WTC11 (cell line): ENCODE measurements at regions not wholly inside any gene's neighbourhood (a gene's known extent, or its start where the extent isn't known, plus 50 kb on each side); places are given as distances from the start of the nearest gene placed in this dataset.

Experiments
- ATAC-seq: fragments of 200-7000 bp; cut with Tn5 transposase; 2 replicates; pipeline ENCODE4 v1.10.0; 2021; ENCODE audit warnings: mild to moderate bottlenecking, moderate library complexity
- CTCF ChIA-PET: fragments of 300-600 bp; sonication (Branson Sonifier 250); formaldehyde crosslinking; loops from one replicate; lab custom pipeline; 2021; ENCODE audit warnings: antibody characterized with exemption; lab: Charles Lee
- POLR2A ChIA-PET: fragments of 350-600 bp; sonication (Branson Sonifier 250); formaldehyde crosslinking; loops from one replicate; lab custom pipeline; 2021; ENCODE audit warnings: antibody characterized with exemption; lab: Charles Lee
- DNase-seq: peaks from one replicate; pipeline ENCODE4 v3.0.0; 2021; ENCODE audit warnings: low spot score
- H3K27ac Mint-ChIP-seq: 2 replicates; pipeline ENCODE4 v1.8.0; 2021; ENCODE audit warnings: mixed read lengths
- H3K27me3 Mint-ChIP-seq: 2 replicates; pipeline ENCODE4 v1.8.0; 2021; ENCODE audit warnings: low read depth, mild to moderate bottlenecking, moderate library complexity, mixed read lengths
- H3K36me3 Mint-ChIP-seq: 2 replicates; pipeline ENCODE4 v1.8.0; 2021; ENCODE audit warnings: mixed read lengths
- H3K4me1 Mint-ChIP-seq: 2 replicates; pipeline ENCODE4 v1.8.0; 2022; ENCODE audit warnings: mixed read lengths
- H3K4me3 Mint-ChIP-seq: 2 replicates; pipeline ENCODE4 v1.8.0; 2021; ENCODE audit warnings: mild to moderate bottlenecking, moderate library complexity, mixed read lengths
- H3K9me3 Mint-ChIP-seq: 2 replicates; pipeline ENCODE4 v1.8.0; 2021; ENCODE audit warnings: mixed read lengths
- CREM ChIP-seq: sonication (generic); formaldehyde crosslinking; IDR thresholded peaks from 2 replicates; pipeline ENCODE4 v1.8.1; 2022; ENCODE audit warnings: mild to moderate bottlenecking, missing genetic modification reagents, moderate library complexity
- ELF4 ChIP-seq: sonication (generic); formaldehyde crosslinking; IDR thresholded peaks from 2 replicates; pipeline ENCODE4 v1.8.1; 2022; ENCODE audit warnings: low read depth, mild to moderate bottlenecking, moderate library complexity, missing genetic modification reagents
- ESRRA ChIP-seq: sonication (generic); formaldehyde crosslinking; IDR thresholded peaks from 2 replicates; pipeline ENCODE4 v1.8.1; 2022; ENCODE audit warnings: mild to moderate bottlenecking, missing genetic modification reagents, borderline replicate concordance
- ETV6 ChIP-seq: sonication (generic); formaldehyde crosslinking; IDR thresholded peaks from 2 replicates; pipeline ENCODE4 v1.8.1; 2022; ENCODE audit warnings: mild to moderate bottlenecking, missing genetic modification reagents
- FOXK1 ChIP-seq: sonication (generic); formaldehyde crosslinking; IDR thresholded peaks from 2 replicates; pipeline ENCODE4 v1.8.0; 2022; ENCODE audit warnings: mild to moderate bottlenecking, moderate library complexity, missing genetic modification reagents
- FOXP1 ChIP-seq: sonication (generic); formaldehyde crosslinking; IDR thresholded peaks from 2 replicates; pipeline ENCODE4 v1.8.0; 2022; ENCODE audit warnings: missing genetic modification reagents, mild to moderate bottlenecking, moderate library complexity, borderline replicate concordance
- GABPB1 ChIP-seq: sonication (generic); formaldehyde crosslinking; IDR thresholded peaks from 2 replicates; pipeline ENCODE4 v1.8.1; 2023; ENCODE audit warnings: mild to moderate bottlenecking, missing genetic modification reagents
- MXD4 ChIP-seq: fragments of 250-450 bp; sonication (Bioruptor Pico); IDR thresholded peaks from 2 replicates; pipeline ENCODE4 v1.8.0; 2021; ENCODE audit warnings: mild to moderate bottlenecking, moderate library complexity, borderline replicate concordance
- PRRX2 ChIP-seq: fragments of 250-450 bp; sonication (Bioruptor Pico); IDR thresholded peaks from 2 replicates; pipeline ENCODE4 v1.8.0; 2021; ENCODE audit warnings: mild to moderate bottlenecking
- TEAD4 ChIP-seq: sonication (generic); formaldehyde crosslinking; IDR thresholded peaks from 2 replicates; pipeline ENCODE4 v1.8.0; 2022; ENCODE audit warnings: mild to moderate bottlenecking, missing genetic modification reagents
- ZNF396 ChIP-seq: fragments of 250-450 bp; sonication (Bioruptor Pico); IDR thresholded peaks from 2 replicates; pipeline ENCODE4 v1.8.0; 2021; ENCODE audit warnings: mild to moderate bottlenecking, moderate library complexity, borderline replicate concordance
- ZNF416 ChIP-seq: fragments of 250-450 bp; sonication (Bioruptor Pico); IDR thresholded peaks from 2 replicates; pipeline ENCODE4 v1.9.0; 2021; ENCODE audit warnings: mild to moderate bottlenecking, inconsistent platforms
- TF ChIP-seq, protein P1 (sequence below): sonication (generic); formaldehyde crosslinking; IDR thresholded peaks from 2 replicates; pipeline ENCODE4 v1.8.1; 2022; ENCODE audit warnings: missing genetic modification reagents, borderline replicate concordance
- TF ChIP-seq, protein P2 (sequence below): sonication (generic); formaldehyde crosslinking; IDR thresholded peaks from 2 replicates; pipeline ENCODE4 v1.8.0; 2022; ENCODE audit warnings: mild to moderate bottlenecking, missing genetic modification reagents
- TF ChIP-seq, protein P3 (sequence below): sonication (generic); formaldehyde crosslinking; IDR thresholded peaks from 2 replicates; pipeline ENCODE4 v1.8.0; 2022; ENCODE audit warnings: missing genetic modification reagents
- TF ChIP-seq, protein P4 (sequence below): fragments of 250-450 bp; sonication (Bioruptor Pico); conservative IDR thresholded peaks from 2 replicates; pipeline ENCODE4 v1.9.0; 2021; ENCODE audit warnings: mild to moderate bottlenecking
- TF ChIP-seq, protein P5 (sequence below): sonication (generic); formaldehyde crosslinking; IDR thresholded peaks from 2 replicates; pipeline ENCODE4 v1.8.1; 2023; ENCODE audit warnings: mild to moderate bottlenecking, missing genetic modification reagents
- TF ChIP-seq, protein P6 (sequence below): sonication (generic); formaldehyde crosslinking; IDR thresholded peaks from 2 replicates; pipeline ENCODE4 v1.8.0; 2022; ENCODE audit warnings: mild to moderate bottlenecking, missing genetic modification reagents
- TF ChIP-seq, protein P7 (sequence below): sonication (generic); formaldehyde crosslinking; IDR thresholded peaks from 2 replicates; pipeline ENCODE4 v1.8.1; 2023; ENCODE audit warnings: mild to moderate bottlenecking, moderate library complexity, missing genetic modification reagents
- TF ChIP-seq, protein P8 (sequence below): sonication (generic); formaldehyde crosslinking; IDR thresholded peaks from 2 replicates; pipeline ENCODE4 v1.8.1; 2023; ENCODE audit warnings: mild to moderate bottlenecking, missing genetic modification reagents

DNA sequence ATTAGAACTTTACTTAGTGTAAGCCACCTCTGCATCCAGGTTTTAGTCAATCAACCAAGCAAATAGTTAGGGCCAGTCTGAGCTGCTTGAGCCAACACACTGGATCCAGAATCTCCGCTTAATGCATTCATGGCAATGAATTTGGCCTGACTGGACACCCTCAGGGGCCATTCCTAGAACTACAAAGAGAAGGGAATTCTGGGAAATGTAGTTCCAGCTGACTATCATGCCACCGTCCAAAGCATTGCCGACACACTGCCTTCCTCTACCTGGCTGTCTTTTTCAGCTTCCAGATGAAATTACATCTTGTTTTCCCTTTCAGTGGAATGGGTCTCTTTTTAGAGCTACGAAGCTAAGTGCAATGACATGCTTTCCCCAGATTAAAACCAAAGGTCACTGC, 163.0 kb upstream of the IGSF21 start:
- ATAC-seq = peak; percentile 60
- no peaks in the 10 kb centered on the region for H3K36me3 Mint-ChIP-seq
- no peaks in the 10 kb centered on the region for H3K9me3 Mint-ChIP-seq
- TF ChIP-seq, protein P1, sequence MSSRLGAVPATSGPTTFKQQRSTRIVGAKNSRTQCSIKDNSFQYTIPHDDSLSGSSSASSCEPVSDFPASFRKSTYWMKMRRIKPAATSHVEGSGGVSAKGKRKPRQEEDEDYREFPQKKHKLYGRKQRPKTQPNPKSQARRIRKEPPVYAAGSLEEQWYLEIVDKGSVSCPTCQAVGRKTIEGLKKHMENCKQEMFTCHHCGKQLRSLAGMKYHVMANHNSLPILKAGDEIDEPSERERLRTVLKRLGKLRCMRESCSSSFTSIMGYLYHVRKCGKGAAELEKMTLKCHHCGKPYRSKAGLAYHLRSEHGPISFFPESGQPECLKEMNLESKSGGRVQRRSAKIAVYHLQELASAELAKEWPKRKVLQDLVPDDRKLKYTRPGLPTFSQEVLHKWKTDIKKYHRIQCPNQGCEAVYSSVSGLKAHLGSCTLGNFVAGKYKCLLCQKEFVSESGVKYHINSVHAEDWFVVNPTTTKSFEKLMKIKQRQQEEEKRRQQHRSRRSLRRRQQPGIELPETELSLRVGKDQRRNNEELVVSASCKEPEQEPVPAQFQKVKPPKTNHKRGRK (CRISPR knock-in tag) = no peak
- no peak for TF ChIP-seq MXD4 (CRISPR knock-in tag)
- no peak for TF ChIP-seq FOXK1 (CRISPR knock-in tag)
- TF ChIP-seq, protein P2, sequence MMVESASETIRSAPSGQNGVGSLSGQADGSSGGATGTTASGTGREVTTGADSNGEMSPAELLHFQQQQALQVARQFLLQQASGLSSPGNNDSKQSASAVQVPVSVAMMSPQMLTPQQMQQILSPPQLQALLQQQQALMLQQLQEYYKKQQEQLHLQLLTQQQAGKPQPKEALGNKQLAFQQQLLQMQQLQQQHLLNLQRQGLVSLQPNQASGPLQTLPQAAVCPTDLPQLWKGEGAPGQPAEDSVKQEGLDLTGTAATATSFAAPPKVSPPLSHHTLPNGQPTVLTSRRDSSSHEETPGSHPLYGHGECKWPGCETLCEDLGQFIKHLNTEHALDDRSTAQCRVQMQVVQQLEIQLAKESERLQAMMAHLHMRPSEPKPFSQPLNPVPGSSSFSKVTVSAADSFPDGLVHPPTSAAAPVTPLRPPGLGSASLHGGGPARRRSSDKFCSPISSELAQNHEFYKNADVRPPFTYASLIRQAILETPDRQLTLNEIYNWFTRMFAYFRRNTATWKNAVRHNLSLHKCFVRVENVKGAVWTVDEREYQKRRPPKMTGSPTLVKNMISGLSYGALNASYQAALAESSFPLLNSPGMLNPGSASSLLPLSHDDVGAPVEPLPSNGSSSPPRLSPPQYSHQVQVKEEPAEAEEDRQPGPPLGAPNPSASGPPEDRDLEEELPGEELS (CRISPR knock-in tag) = no peak
- TF ChIP-seq FOXP1 (CRISPR knock-in tag) = no peak
- no peak for TF ChIP-seq ELF4 (CRISPR knock-in tag)
- TF ChIP-seq, protein P3, sequence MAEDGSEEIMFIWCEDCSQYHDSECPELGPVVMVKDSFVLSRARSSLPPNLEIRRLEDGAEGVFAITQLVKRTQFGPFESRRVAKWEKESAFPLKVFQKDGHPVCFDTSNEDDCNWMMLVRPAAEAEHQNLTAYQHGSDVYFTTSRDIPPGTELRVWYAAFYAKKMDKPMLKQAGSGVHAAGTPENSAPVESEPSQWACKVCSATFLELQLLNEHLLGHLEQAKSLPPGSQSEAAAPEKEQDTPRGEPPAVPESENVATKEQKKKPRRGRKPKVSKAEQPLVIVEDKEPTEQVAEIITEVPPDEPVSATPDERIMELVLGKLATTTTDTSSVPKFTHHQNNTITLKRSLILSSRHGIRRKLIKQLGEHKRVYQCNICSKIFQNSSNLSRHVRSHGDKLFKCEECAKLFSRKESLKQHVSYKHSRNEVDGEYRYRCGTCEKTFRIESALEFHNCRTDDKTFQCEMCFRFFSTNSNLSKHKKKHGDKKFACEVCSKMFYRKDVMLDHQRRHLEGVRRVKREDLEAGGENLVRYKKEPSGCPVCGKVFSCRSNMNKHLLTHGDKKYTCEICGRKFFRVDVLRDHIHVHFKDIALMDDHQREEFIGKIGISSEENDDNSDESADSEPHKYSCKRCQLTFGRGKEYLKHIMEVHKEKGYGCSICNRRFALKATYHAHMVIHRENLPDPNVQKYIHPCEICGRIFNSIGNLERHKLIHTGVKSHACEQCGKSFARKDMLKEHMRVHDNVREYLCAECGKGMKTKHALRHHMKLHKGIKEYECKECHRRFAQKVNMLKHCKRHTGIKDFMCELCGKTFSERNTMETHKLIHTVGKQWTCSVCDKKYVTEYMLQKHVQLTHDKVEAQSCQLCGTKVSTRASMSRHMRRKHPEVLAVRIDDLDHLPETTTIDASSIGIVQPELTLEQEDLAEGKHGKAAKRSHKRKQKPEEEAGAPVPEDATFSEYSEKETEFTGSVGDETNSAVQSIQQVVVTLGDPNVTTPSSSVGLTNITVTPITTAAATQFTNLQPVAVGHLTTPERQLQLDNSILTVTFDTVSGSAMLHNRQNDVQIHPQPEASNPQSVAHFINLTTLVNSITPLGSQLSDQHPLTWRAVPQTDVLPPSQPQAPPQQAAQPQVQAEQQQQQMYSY = no peak
- TF ChIP-seq ZNF396 (CRISPR knock-in tag) = no peak
- TF ChIP-seq, protein P4, sequence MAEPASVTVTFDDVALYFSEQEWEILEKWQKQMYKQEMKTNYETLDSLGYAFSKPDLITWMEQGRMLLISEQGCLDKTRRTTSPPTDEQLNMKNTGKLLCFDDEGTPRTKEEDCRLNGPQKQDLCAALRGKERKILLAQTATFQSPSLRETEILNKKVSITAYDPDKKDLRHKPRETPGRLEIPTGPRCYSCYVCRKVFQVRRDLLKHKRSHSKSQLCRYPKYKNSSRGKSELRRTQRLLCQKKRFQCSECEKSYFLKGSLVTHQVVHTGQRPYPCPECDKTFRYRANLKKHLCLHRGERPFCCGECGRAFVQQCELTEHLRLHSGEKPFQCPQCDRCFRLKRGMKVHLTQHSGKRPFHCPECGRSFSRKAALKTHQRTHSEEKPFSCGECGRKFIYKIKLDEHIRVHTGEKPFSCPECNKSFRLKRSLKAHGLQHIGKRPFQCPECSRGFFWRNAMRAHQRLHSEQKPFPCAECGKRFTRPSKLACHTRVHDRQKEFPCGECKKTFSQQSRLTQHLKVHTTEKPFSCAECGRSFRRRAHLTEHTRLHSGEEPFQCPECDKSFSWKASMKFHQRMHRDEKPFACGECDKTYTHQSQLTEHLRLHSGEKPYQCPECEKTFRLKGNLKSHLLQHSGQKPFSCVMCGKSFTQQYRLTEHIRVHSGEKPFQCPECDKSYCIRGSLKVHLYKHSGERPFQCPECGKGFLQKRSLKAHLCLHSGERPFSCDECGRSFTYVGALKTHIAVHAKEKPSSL (CRISPR knock-in tag) = no peak
- TF ChIP-seq ESRRA = no peak
- no peak for TF ChIP-seq CREM (CRISPR knock-in tag)
- TF ChIP-seq, protein P5, sequence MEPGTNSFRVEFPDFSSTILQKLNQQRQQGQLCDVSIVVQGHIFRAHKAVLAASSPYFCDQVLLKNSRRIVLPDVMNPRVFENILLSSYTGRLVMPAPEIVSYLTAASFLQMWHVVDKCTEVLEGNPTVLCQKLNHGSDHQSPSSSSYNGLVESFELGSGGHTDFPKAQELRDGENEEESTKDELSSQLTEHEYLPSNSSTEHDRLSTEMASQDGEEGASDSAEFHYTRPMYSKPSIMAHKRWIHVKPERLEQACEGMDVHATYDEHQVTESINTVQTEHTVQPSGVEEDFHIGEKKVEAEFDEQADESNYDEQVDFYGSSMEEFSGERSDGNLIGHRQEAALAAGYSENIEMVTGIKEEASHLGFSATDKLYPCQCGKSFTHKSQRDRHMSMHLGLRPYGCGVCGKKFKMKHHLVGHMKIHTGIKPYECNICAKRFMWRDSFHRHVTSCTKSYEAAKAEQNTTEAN (CRISPR knock-in tag) = no peak
- no peak for TF ChIP-seq PRRX2 (CRISPR knock-in tag)
- TF ChIP-seq ETV6 (CRISPR knock-in tag) = no peak
- TF ChIP-seq, protein P6, sequence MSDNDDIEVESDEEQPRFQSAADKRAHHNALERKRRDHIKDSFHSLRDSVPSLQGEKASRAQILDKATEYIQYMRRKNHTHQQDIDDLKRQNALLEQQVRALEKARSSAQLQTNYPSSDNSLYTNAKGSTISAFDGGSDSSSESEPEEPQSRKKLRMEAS (CRISPR knock-in tag) = no peak
- TF ChIP-seq TEAD4 (CRISPR knock-in tag) = no peak
- TF ChIP-seq, protein P7, sequence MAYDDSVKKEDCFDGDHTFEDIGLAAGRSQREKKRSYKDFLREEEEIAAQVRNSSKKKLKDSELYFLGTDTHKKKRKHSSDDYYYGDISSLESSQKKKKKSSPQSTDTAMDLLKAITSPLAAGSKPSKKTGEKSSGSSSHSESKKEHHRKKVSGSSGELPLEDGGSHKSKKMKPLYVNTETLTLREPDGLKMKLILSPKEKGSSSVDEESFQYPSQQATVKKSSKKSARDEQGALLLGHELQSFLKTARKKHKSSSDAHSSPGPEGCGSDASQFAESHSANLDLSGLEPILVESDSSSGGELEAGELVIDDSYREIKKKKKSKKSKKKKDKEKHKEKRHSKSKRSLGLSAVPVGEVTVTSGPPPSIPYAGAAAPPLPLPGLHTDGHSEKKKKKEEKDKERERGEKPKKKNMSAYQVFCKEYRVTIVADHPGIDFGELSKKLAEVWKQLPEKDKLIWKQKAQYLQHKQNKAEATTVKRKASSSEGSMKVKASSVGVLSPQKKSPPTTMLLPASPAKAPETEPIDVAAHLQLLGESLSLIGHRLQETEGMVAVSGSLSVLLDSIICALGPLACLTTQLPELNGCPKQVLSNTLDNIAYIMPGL (CRISPR knock-in tag) = no peak
- no peak for TF ChIP-seq ZNF416 (CRISPR knock-in tag)
- TF ChIP-seq, protein P8, sequence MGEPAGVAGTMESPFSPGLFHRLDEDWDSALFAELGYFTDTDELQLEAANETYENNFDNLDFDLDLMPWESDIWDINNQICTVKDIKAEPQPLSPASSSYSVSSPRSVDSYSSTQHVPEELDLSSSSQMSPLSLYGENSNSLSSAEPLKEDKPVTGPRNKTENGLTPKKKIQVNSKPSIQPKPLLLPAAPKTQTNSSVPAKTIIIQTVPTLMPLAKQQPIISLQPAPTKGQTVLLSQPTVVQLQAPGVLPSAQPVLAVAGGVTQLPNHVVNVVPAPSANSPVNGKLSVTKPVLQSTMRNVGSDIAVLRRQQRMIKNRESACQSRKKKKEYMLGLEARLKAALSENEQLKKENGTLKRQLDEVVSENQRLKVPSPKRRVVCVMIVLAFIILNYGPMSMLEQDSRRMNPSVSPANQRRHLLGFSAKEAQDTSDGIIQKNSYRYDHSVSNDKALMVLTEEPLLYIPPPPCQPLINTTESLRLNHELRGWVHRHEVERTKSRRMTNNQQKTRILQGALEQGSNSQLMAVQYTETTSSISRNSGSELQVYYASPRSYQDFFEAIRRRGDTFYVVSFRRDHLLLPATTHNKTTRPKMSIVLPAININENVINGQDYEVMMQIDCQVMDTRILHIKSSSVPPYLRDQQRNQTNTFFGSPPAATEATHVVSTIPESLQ (CRISPR knock-in tag) = no peak
- TF ChIP-seq GABPB1 (CRISPR knock-in tag) = no peak
- TF ChIP-seq, all 79 proteins: peak for 0
- no peak for DNase-seq
- CTCF ChIA-PET = interaction anchor here (0.7 to 1.0 kb wide), 2 partner anchors 354 to 637 kb away, joined by 3 to 5 read pairs; no protein-coding TSS in a partner anchor
- Mint-ChIP-seq H3K27me3 (peaks cover 11% of the 10 kb centered on the region), H3K4me1 (peaks cover 6% of the 10 kb centered on the region; the same call in 1 of the 2 replicates), H3K4me3 (no peak overlapping the region), H3K27ac (no peak overlapping the region)
- POLR2A ChIA-PET = no interaction called here
